ENCODE measurements at regions not wholly inside any gene's neighbourhood (a gene's known extent, or its start where the extent isn't known, plus 50 kb on each side); places are given as distances from the start of the nearest gene placed in this dataset.
A peak's percentile ranks its signal among the peaks of the same experiment; 100 is the strongest.

DNA sequence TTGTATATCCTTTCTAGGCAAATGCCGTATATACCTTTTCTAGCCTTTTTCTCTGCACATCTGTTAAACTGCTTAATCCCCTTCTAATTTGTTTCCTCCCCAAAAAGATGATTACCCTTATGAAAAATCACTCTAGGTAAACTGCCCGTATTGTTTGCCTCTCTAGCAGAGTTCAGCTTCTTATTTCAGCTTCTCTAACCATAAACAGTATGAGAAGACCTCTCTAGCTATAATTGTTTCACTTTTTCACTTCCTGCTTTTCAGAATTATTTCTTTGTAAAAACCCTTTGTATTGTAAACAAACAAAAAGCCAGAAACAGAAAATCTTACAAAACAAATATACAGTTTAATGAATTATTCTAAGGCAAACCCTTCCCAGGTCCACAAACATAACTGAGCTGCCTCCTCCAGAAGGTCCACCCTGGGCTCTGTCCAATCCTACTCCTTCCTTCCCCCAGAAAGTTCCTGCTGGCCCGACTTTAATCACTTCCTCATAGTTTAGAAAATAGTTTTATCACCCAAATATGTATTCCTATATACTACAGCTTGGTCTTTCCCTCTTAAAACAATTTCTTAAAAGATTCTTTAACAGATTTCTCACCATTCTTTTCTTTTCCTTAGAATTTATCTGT is 158.1 kb downstream of the FGF1 start:
- no peaks in the 10 kb centered on the region for H3K36me3 ChIP-seq (ENCODE audit: control insufficient read depth in 2 of 2, insufficient read depth in 2 of 2, low read length in 1 of 2)
- no peak for FAIRE-seq
- H3K9ac ChIP-seq (ENCODE audit: control insufficient read depth, insufficient read depth, low read length): no peak overlapping the region
- H3K4me3 ChIP-seq: no peak overlapping the region
- 0 out of 3 replicates have a peak, but pooled peaks have one; percentile 23 for ATAC-seq
- no peaks in the 10 kb centered on the region for H3K9me3 ChIP-seq (replicated peaks; ENCODE audit: control insufficient read depth, insufficient read depth, low read length)
- no peaks in the 10 kb centered on the region for H3K27me3 ChIP-seq (replicated peaks in 1 of 2; ENCODE audit: control insufficient read depth in 2 of 2, insufficient read depth in 2 of 2, low read length in 1 of 2)
- no peaks in the 10 kb centered on the region; the same call in 1 of the 2 replicates for H3K4me1 ChIP-seq (ENCODE audit: control insufficient read depth, insufficient read depth, low read length)
- in situ Hi-C loops (cut with MboI): no loop called here
- ChIA-PET POLR2A (no interaction called here), RAD21 (ENCODE audit: unreplicated experiment) (no interaction called here), CTCF (interaction anchor here (0.7 kb wide), 1 partner anchor 265 kb away, joined by 3 read pairs; no protein-coding TSS in a partner anchor), SMC1A (ENCODE audit: uncharacterized antibody, unreplicated experiment) (interaction anchor here (0.6 kb wide), 1 partner anchor 338 kb away, joined by 3 read pairs; no protein-coding TSS in a partner anchor)
- intact Hi-C loops (cut with micrococcal nuclease; ENCODE audit: unreplicated experiment): no loop called here
- WGBS (ENCODE audit: insufficient coverage, insufficient replicate concordance, low lambda C conversion rate, missing lambda C conversion rate): 31% methylated on average over 3 of the region's 3 CpGs
- H4K20me1 ChIP-seq (ENCODE audit: control insufficient read depth, insufficient read depth): no peaks in the 10 kb centered on the region
- TF ChIP-seq BACH1 (IDR thresholded peaks at IDR 0.05; ENCODE audit: borderline replicate concordance) (no peak), SMAD5 (IDR thresholded peaks at IDR 0.05; ENCODE audit: low read depth) (no peak), BRCA1 (IDR thresholded peaks at IDR 0.05; ENCODE audit: low read depth, low read length) (no peak)
- no peaks in the 10 kb centered on the region for H3K79me2 ChIP-seq (ENCODE audit: control insufficient read depth, insufficient read depth, low read length)
- BruUV-seq (replicated peaks): no TSS peak
- H3K27ac ChIP-seq (ENCODE audit: control insufficient read depth, insufficient read depth): no peak overlapping the region
- H3K4me2 ChIP-seq (ENCODE audit: control insufficient read depth, insufficient read depth): no peak overlapping the region
- DNase-seq (ENCODE audit: low read depth, low spot score): no peak
- H2AFZ ChIP-seq (ENCODE audit: control insufficient read depth, low read depth, low read length): no peak overlapping the region

DNA sequence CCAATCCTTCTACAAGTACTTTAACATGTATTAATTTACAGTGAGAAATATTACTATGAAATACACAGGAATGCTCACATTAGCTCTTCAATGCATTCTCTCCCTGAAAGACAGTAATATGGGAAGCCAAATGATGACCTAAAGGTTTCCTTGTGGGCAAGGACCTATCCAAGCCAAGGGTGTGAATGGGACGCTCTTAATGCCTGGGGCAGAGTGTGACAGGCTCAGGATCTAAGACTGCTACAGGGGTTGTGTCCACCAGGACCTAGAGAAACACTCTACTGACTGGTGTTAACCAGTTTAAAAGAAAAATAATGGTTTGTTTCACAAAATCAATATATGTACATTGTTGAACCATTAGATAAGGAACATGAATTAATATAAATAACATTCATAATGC is 158.7 kb downstream of the FGF1 start:
- intact Hi-C loops (cut with micrococcal nuclease; ENCODE audit: unreplicated experiment) (no loop called here), in situ Hi-C loops (cut with MboI) (no loop called here)
- no peaks in the 10 kb centered on the region; the same call in 1 of the 2 replicates for H3K4me1 ChIP-seq (ENCODE audit: control insufficient read depth, insufficient read depth, low read length)
- ATAC-seq (no peak), DNase-seq (ENCODE audit: low read depth, low spot score) (no peak), FAIRE-seq (no peak)
- SMC1A ChIA-PET (ENCODE audit: uncharacterized antibody, unreplicated experiment): no interaction called here
- no peak overlapping the region for H2AFZ ChIP-seq (ENCODE audit: control insufficient read depth, low read depth, low read length)
- CTCF ChIA-PET: no interaction called here
- no peak overlapping the region for H3K4me2 ChIP-seq (ENCODE audit: control insufficient read depth, insufficient read depth)
- no peak overlapping the region for H3K4me3 ChIP-seq
- 0% methylated on average over 1 of the region's 1 CpG for WGBS (ENCODE audit: insufficient coverage, insufficient replicate concordance, low lambda C conversion rate, missing lambda C conversion rate)
- no peaks in the 10 kb centered on the region for H3K9me3 ChIP-seq (replicated peaks; ENCODE audit: control insufficient read depth, insufficient read depth, low read length)
- no peaks in the 10 kb centered on the region for H3K27me3 ChIP-seq (replicated peaks in 1 of 2; ENCODE audit: control insufficient read depth in 2 of 2, insufficient read depth in 2 of 2, low read length in 1 of 2)
- RAD21 ChIA-PET (ENCODE audit: unreplicated experiment): no interaction called here
- H3K27ac ChIP-seq (ENCODE audit: control insufficient read depth, insufficient read depth): no peak overlapping the region
- H4K20me1 ChIP-seq (ENCODE audit: control insufficient read depth, insufficient read depth): no peaks in the 10 kb centered on the region
- no TSS peak for BruUV-seq (replicated peaks)
- H3K36me3 ChIP-seq (ENCODE audit: control insufficient read depth in 2 of 2, insufficient read depth in 2 of 2, low read length in 1 of 2): no peaks in the 10 kb centered on the region
- H3K9ac ChIP-seq (ENCODE audit: control insufficient read depth, insufficient read depth, low read length): no peak overlapping the region
- POLR2A ChIA-PET: interaction anchor here (0.5 kb wide), 1 partner anchor 171 kb away, joined by 5 read pairs; no protein-coding TSS in a partner anchor
- H3K79me2 ChIP-seq (ENCODE audit: control insufficient read depth, insufficient read depth, low read length): no peaks in the 10 kb centered on the region
- TF ChIP-seq, protein P1, sequence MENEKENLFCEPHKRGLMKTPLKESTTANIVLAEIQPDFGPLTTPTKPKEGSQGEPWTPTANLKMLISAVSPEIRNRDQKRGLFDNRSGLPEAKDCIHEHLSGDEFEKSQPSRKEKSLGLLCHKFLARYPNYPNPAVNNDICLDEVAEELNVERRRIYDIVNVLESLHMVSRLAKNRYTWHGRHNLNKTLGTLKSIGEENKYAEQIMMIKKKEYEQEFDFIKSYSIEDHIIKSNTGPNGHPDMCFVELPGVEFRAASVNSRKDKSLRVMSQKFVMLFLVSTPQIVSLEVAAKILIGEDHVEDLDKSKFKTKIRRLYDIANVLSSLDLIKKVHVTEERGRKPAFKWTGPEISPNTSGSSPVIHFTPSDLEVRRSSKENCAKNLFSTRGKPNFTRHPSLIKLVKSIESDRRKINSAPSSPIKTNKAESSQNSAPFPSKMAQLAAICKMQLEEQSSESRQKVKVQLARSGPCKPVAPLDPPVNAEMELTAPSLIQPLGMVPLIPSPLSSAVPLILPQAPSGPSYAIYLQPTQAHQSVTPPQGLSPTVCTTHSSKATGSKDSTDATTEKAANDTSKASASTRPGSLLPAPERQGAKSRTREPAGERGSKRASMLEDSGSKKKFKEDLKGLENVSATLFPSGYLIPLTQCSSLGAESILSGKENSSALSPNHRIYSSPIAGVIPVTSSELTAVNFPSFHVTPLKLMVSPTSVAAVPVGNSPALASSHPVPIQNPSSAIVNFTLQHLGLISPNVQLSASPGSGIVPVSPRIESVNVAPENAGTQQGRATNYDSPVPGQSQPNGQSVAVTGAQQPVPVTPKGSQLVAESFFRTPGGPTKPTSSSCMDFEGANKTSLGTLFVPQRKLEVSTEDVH (IDR thresholded peaks at IDR 0.05; ENCODE audit: low read depth, partially characterized antibody): no peak
- TF ChIP-seq, protein P2, sequence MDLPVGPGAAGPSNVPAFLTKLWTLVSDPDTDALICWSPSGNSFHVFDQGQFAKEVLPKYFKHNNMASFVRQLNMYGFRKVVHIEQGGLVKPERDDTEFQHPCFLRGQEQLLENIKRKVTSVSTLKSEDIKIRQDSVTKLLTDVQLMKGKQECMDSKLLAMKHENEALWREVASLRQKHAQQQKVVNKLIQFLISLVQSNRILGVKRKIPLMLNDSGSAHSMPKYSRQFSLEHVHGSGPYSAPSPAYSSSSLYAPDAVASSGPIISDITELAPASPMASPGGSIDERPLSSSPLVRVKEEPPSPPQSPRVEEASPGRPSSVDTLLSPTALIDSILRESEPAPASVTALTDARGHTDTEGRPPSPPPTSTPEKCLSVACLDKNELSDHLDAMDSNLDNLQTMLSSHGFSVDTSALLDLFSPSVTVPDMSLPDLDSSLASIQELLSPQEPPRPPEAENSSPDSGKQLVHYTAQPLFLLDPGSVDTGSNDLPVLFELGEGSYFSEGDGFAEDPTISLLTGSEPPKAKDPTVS (IDR thresholded peaks at IDR 0.05; ENCODE audit: low read depth, low read length): no peak
- TF ChIP-seq, protein P3, sequence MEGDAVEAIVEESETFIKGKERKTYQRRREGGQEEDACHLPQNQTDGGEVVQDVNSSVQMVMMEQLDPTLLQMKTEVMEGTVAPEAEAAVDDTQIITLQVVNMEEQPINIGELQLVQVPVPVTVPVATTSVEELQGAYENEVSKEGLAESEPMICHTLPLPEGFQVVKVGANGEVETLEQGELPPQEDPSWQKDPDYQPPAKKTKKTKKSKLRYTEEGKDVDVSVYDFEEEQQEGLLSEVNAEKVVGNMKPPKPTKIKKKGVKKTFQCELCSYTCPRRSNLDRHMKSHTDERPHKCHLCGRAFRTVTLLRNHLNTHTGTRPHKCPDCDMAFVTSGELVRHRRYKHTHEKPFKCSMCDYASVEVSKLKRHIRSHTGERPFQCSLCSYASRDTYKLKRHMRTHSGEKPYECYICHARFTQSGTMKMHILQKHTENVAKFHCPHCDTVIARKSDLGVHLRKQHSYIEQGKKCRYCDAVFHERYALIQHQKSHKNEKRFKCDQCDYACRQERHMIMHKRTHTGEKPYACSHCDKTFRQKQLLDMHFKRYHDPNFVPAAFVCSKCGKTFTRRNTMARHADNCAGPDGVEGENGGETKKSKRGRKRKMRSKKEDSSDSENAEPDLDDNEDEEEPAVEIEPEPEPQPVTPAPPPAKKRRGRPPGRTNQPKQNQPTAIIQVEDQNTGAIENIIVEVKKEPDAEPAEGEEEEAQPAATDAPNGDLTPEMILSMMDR (IDR thresholded peaks at IDR 0.05 in 2 of 3, conservative IDR thresholded peaks at IDR 0.05 in 1 of 3; ENCODE audit: control insufficient read depth in 2 of 3, extremely low read depth in 1 of 3, insufficient read depth in 1 of 3, low read depth in 3 of 3, low read length in 3 of 3): no peak
- TF ChIP-seq, protein P4, sequence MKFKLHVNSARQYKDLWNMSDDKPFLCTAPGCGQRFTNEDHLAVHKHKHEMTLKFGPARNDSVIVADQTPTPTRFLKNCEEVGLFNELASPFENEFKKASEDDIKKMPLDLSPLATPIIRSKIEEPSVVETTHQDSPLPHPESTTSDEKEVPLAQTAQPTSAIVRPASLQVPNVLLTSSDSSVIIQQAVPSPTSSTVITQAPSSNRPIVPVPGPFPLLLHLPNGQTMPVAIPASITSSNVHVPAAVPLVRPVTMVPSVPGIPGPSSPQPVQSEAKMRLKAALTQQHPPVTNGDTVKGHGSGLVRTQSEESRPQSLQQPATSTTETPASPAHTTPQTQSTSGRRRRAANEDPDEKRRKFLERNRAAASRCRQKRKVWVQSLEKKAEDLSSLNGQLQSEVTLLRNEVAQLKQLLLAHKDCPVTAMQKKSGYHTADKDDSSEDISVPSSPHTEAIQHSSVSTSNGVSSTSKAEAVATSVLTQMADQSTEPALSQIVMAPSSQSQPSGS (IDR thresholded peaks at IDR 0.05; ENCODE audit: low read length): no peak
- TF ChIP-seq LARP7 (IDR thresholded peaks at IDR 0.05): no peak
- no peak for TF ChIP-seq RCOR1 (conservative IDR thresholded peaks at IDR 0.05; ENCODE audit: low read depth, low read length)

Data from GM12878 (cell line).